Fibroblast of pulmonary artery (primary cell): ENCODE measurements at regions not wholly inside any gene's neighbourhood (a gene's known extent, or its start where the extent isn't known, plus 50 kb on each side); places are given as distances from the start of the nearest gene placed in this dataset.

Experiments used
- DNase-seq: peaks from one replicate; pipeline ENCODE4 v3.0.0-alpha.2; 2010; ENCODE audit warnings: low read depth
- H3K4me3 ChIP-seq: replicated peaks from 2 replicates; pipeline ENCODE4 v1.5.1; 2011; ENCODE audit warnings: low read depth, mild to moderate bottlenecking, control low read depth, low read length, moderate library complexity
- TF ChIP-seq, protein P1 (sequence below): IDR thresholded peaks from 2 replicates; pipeline ENCODE4 v1.5.1; 2011; ENCODE audit warnings: mild to moderate bottlenecking, control low read depth, low read length, inconsistent platforms; ENCODE audit errors: missing control alignments

DNA sequence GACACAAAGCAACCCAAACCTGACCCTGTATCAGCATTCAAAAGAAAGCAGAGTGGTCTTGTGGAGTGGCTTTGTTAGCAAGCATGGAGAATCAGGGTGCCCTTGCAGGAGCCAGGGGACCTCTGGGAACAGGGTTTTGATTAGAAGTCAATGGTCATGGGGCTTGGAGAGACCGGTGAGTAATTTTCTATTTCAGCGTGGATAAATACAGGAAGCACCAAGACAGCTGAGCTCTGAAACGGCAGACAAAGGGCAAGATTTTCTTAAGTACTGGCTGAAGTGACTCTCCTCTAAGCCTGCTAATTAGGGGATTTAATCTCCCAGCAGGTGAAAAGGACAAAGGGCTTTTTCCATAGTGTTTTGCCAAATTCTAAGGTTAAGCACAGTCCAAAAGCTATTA is 78.0 kb upstream of the GAREM1 start:
- no peak overlapping the region for H3K4me3 ChIP-seq
- DNase-seq, result no peak
- TF ChIP-seq, protein P1, sequence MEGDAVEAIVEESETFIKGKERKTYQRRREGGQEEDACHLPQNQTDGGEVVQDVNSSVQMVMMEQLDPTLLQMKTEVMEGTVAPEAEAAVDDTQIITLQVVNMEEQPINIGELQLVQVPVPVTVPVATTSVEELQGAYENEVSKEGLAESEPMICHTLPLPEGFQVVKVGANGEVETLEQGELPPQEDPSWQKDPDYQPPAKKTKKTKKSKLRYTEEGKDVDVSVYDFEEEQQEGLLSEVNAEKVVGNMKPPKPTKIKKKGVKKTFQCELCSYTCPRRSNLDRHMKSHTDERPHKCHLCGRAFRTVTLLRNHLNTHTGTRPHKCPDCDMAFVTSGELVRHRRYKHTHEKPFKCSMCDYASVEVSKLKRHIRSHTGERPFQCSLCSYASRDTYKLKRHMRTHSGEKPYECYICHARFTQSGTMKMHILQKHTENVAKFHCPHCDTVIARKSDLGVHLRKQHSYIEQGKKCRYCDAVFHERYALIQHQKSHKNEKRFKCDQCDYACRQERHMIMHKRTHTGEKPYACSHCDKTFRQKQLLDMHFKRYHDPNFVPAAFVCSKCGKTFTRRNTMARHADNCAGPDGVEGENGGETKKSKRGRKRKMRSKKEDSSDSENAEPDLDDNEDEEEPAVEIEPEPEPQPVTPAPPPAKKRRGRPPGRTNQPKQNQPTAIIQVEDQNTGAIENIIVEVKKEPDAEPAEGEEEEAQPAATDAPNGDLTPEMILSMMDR, result no peak

DNA sequence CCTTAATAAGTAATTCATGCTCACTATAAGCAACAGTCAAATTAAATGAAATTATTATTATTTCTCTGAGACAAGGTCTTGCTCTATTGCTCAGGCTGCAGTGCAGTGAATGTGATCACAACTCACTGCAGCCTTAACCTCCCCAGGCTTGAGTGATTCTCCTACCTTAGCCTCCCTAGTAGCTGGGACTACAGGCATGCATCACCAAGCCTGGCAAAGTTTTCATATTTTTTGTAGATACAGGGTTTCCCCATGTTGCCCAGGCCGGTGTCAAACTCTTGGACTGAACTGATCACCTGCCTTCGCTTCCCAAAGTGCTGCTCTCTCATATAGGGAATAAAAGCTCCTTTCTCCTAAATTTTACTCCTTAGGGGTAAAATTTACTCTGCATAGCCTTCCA is 74.9 kb upstream of the GAREM1 start:
- DNase-seq, result no peak
- TF ChIP-seq, protein P1, result no peak

DNA sequence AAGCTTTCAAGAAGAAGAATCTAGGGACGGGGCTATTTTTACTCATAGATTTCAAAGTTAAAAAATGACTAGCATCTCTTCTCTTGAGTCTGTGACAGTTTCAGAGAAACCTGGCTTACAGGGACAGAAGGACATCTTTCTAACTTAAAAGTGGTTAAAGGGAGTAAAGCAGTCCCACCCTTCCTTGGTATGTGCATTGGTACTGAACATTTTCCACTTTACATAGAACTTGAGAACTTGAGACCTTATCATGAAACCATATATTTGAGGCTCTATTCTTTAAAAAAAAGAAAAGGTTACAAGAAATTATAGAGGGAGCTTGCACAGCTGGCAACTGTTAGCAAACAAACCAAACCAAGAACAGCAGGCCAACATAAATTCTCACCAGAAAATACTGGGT is 73.4 kb upstream of the GAREM1 start:
- DNase-seq, result no peak
- TF ChIP-seq, protein P1, result no peak
- H3K4me3 ChIP-seq, result no peak overlapping the region

More for the DNA sequence above, 74.9 kb upstream of the GAREM1 start:
- H3K4me3 ChIP-seq, result no peak overlapping the region

DNA sequence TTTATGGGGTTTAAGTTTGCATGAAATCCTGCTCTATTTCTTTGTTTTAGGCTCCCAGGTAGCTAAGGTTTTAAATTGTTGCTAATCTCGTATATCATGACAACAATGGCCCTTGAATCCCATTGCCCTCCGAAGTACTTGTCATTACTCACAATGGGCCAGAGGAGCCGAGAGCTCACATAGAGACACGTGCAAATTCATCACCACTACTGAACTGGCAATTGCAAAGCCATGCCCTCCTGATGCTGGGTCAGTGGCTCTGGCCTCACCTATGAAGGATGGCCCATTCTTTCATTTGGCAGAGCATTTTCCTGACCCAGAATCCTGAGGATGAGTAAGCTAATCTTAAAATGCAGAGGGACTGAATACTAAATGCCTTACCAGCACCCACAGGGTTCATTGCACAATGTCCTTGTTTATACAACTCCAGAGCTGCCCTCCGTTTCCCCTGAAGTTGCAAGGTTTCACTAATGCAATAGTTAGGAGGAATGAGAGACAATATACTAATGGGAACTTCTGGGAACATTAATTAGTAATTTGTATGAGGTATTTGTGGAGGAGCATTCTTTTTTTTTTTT is 71.6 kb upstream of the GAREM1 start:
- no peak overlapping the region for H3K4me3 ChIP-seq
- TF ChIP-seq, protein P1, result no peak
- DNase-seq, result peak; percentile 3

DNA sequence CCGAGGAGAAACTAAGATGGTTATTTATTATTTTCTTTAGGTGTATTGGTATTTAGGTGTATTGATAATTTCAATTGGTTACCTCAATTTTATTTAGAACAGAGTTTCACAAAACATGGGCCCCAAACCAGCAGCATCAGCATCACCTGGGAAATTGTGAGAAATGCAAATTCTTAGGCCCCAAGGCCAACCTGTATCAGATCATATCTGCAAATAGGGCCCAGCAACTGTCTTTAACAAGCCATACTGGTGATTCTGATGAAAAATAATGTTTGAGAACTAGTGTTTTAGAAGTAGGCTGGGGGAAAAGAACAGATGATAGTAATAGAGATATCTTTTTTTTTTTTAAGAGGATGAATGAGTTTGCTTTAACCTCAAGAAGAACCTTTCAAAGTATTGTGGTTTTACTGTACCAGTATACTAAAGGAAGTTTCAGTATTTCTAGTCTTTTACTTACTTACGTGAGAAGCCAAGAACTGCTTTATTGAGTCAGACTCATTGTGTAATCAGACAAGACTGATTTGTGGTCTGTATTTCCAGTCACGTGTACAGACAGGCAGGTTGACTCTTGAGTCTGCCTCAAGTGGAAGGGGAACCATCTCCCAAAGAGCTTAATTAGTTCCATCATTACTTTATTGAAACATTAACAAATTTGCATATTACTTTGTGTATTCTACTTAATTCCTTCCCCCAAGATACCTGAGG is 60.4 kb upstream of the GAREM1 start:
- DNase-seq, result peak; percentile 51
- H3K4me3 ChIP-seq, result no peak overlapping the region
- TF ChIP-seq, protein P1, result no peak

DNA sequence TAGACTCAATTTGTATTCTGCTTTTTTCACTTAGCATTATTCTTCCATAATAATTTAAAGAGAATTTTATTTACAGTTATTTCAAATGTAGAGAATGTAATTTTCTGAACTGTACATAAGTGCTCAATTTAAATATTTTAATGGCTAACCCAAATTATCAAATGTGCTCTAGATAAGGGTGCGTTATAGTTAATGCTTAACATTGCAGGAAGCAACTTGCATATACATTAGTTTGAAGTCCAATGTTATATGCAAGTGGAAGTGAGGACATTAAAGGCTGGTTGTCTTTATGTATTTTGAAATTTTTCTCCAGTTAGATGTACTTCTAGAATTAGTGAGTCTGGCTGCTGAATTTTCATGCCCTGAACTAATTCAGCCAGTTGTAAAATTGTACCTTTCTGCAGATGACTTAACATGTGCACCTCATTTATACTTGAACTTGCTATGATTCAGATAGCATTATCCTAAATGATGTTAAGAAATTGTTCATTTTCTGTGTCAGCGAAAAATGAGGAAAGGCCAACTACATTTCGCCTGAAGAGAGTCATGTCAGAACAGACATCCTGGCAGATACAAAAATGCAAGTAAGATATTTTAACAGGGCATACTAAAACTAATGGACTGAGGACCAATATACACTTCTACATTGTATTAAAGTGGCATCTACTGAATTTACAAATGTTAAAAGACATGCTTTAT is 59.2 kb upstream of the GAREM1 start:
- no peak for DNase-seq
- TF ChIP-seq, protein P1, result no peak
- H3K4me3 ChIP-seq, result no peak overlapping the region
